ENCODE measurements at regions not wholly inside any gene's neighbourhood (a gene's known extent, or its start where the extent isn't known, plus 50 kb on each side); places are given as distances from the start of the nearest gene placed in this dataset.
"Not testable (repeated sequence)": the region's sequence is repeated elsewhere in the genome, so short reads cannot be mapped to it uniquely, and the experiment has no call there.

- in situ Hi-C loops (cut with HindIII; ENCODE audit: low pct_unique_long_range_greater_than_20kb, low sequenced_read_pairs), result no loop called here
- Histone ChIP-seq H3K27me3 (ENCODE audit: control insufficient read depth, insufficient read depth, low read length) (no peaks in the 10 kb centered on the region), H3K36me3 (ENCODE audit: control insufficient read depth, insufficient read depth, low read length) (no peaks in the 10 kb centered on the region), H3K27ac (ENCODE audit: low read length) (no peak overlapping the region), H3K4me3 (ENCODE audit: low read depth in 2 of 2, low read length in 2 of 2) (no peak overlapping the region), H3K4me1 (ENCODE audit: control insufficient read depth, insufficient read depth, low read length) (no peaks in the 10 kb centered on the region), H3K9me3 (ENCODE audit: control insufficient read depth, insufficient read depth, low read depth, low read length) (no peaks in the 10 kb centered on the region)
- BruUV-seq (replicated peaks), result no TSS peak
- ATAC-seq (no peak), DNase-seq (ENCODE audit: low read depth, low spot score) (no peak)
- CTCF ChIA-PET, result no interaction called here
- TF ChIP-seq, protein P1, sequence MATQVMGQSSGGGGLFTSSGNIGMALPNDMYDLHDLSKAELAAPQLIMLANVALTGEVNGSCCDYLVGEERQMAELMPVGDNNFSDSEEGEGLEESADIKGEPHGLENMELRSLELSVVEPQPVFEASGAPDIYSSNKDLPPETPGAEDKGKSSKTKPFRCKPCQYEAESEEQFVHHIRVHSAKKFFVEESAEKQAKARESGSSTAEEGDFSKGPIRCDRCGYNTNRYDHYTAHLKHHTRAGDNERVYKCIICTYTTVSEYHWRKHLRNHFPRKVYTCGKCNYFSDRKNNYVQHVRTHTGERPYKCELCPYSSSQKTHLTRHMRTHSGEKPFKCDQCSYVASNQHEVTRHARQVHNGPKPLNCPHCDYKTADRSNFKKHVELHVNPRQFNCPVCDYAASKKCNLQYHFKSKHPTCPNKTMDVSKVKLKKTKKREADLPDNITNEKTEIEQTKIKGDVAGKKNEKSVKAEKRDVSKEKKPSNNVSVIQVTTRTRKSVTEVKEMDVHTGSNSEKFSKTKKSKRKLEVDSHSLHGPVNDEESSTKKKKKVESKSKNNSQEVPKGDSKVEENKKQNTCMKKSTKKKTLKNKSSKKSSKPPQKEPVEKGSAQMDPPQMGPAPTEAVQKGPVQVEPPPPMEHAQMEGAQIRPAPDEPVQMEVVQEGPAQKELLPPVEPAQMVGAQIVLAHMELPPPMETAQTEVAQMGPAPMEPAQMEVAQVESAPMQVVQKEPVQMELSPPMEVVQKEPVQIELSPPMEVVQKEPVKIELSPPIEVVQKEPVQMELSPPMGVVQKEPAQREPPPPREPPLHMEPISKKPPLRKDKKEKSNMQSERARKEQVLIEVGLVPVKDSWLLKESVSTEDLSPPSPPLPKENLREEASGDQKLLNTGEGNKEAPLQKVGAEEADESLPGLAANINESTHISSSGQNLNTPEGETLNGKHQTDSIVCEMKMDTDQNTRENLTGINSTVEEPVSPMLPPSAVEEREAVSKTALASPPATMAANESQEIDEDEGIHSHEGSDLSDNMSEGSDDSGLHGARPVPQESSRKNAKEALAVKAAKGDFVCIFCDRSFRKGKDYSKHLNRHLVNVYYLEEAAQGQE (IDR thresholded peaks at IDR 0.05; ENCODE audit: insufficient read depth in 1 of 2, low read depth in 2 of 2, low read length in 1 of 2), result no peak
- no peak for TF ChIP-seq POLR2AphosphoS5 (IDR thresholded peaks at IDR 0.05; ENCODE audit: low read depth, low read length)
- TF ChIP-seq CTCF (IDR thresholded peaks at IDR 0.05), result no peak
- no peak for TF ChIP-seq SIN3A (IDR thresholded peaks at IDR 0.05; ENCODE audit: borderline replicate concordance, insufficient read depth, low read depth, low read length)
- TF ChIP-seq TCF7L2 (IDR thresholded peaks at IDR 0.05; ENCODE audit: low read depth, low read length), result no peak
- intact Hi-C loops (cut with micrococcal nuclease; ENCODE audit: unreplicated experiment), result no loop called here
- POLR2A ChIA-PET, result no interaction called here
These were observed 588.9 kb downstream of the POM121L12 start for GRCh38 chr7:53624356-53624755.

GRCh38 chr7:53628775-53629174, 593.3 kb downstream of the POM121L12 start:
- BruUV-seq (replicated peaks), result no TSS peak
- Histone ChIP-seq H3K9me3 (ENCODE audit: control insufficient read depth, insufficient read depth, low read depth, low read length) (no peaks in the 10 kb centered on the region), H3K4me3 (ENCODE audit: low read depth in 2 of 2, low read length in 2 of 2) (no peak overlapping the region), H3K36me3 (ENCODE audit: control insufficient read depth, insufficient read depth, low read length) (no peaks in the 10 kb centered on the region), H3K27ac (ENCODE audit: low read length) (no peak overlapping the region), H3K4me1 (ENCODE audit: control insufficient read depth, insufficient read depth, low read length) (no peaks in the 10 kb centered on the region), H3K27me3 (ENCODE audit: control insufficient read depth, insufficient read depth, low read length) (no peaks in the 10 kb centered on the region)
- TF ChIP-seq POLR2AphosphoS5 (IDR thresholded peaks at IDR 0.05; ENCODE audit: low read depth, low read length) (no peak), TCF7L2 (IDR thresholded peaks at IDR 0.05; ENCODE audit: low read depth, low read length) (no peak), CTCF (IDR thresholded peaks at IDR 0.05) (no peak), SIN3A (IDR thresholded peaks at IDR 0.05; ENCODE audit: borderline replicate concordance, insufficient read depth, low read depth, low read length) (no peak)
- TF ChIP-seq, protein P1 (IDR thresholded peaks at IDR 0.05; ENCODE audit: insufficient read depth in 1 of 2, low read depth in 2 of 2, low read length in 1 of 2), result no peak
- CTCF ChIA-PET, result no interaction called here
- DNase-seq (ENCODE audit: low read depth, low spot score) (no peak), ATAC-seq (no peak)
- intact Hi-C loops (cut with micrococcal nuclease; ENCODE audit: unreplicated experiment) (no loop called here), in situ Hi-C loops (cut with HindIII; ENCODE audit: low pct_unique_long_range_greater_than_20kb, low sequenced_read_pairs) (no loop called here)
- POLR2A ChIA-PET, result no interaction called here

DNA sequence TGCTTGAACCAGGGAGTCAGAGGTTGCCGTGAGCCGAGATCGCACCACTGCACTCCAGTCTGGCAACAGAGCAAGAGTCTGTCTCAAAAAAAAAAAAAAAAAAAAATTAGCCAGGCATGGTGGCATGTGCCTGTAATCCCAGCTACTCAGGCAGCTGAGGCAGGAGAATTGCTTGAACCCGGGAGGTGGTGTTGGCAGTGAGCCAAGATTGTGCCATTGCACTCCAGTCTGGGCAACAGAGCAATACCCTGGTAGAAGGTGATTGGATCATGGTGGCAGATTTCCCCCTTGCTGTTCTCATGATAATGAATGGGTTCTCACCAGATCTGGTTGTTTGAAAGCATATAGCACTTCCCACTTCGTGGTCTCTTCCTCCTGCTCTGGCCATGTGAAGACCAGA, 599.8 kb downstream of the POM121L12 start:
- POLR2A ChIA-PET; BruUV-seq (replicated peaks); H3K27me3 ChIP-seq (ENCODE audit: control insufficient read depth, insufficient read depth, low read length); H3K4me1 ChIP-seq (ENCODE audit: control insufficient read depth, insufficient read depth, low read length); DNase-seq (ENCODE audit: low read depth, low spot score); ATAC-seq; H3K27ac ChIP-seq (ENCODE audit: low read length); intact Hi-C loops (cut with micrococcal nuclease; ENCODE audit: unreplicated experiment); H3K36me3 ChIP-seq (ENCODE audit: control insufficient read depth, insufficient read depth, low read length); CTCF ChIA-PET; H3K4me3 ChIP-seq (ENCODE audit: low read depth in 2 of 2, low read length in 2 of 2); H3K9me3 ChIP-seq (ENCODE audit: control insufficient read depth, insufficient read depth, low read depth, low read length); in situ Hi-C loops (cut with HindIII; ENCODE audit: low pct_unique_long_range_greater_than_20kb, low sequenced_read_pairs): not testable (repeated sequence)
